Muscle layer of duodenum (tissue), 2 donors: ENCODE measurements at regions not wholly inside any gene's neighbourhood (a gene's known extent, or its start where the extent isn't known, plus 50 kb on each side); places are given as distances from the start of the nearest gene placed in this dataset.

ENCODE experiments used
- H3K27ac ChIP-seq: one replicate; pipeline ENCODE4 v1.7.0; 2013; ENCODE audit warnings: mild to moderate bottlenecking, low read length
- H3K27me3 ChIP-seq: one replicate; pipeline ENCODE4 v1.7.0; 2013; ENCODE audit warnings: low read depth, mild to moderate bottlenecking, control low read depth, low read length
- H3K36me3 ChIP-seq, 2 donors: one replicate each; pipeline ENCODE4 v1.7.0; 2013; ENCODE audit warnings: low read length in 2 of 2, control low read depth in 1 of 2, mild to moderate bottlenecking in 1 of 2; ENCODE audit not compliant: insufficient read depth in 2 of 2, control insufficient read depth in 1 of 2
- H3K4me1 ChIP-seq, 2 donors: one replicate each; pipeline ENCODE4 v1.7.0; 2013; ENCODE audit warnings: low read length in 2 of 2, mild to moderate bottlenecking in 2 of 2, control low read depth in 1 of 2, moderate library complexity in 1 of 2; ENCODE audit not compliant: insufficient read depth in 2 of 2, control insufficient read depth in 1 of 2
- H3K4me3 ChIP-seq, 2 donors: one replicate each; pipeline ENCODE4 v1.7.0; 2013; ENCODE audit warnings: low read length in 2 of 2, low read depth in 1 of 2, mild to moderate bottlenecking in 1 of 2
- H3K9me3 ChIP-seq, 2 donors: one replicate each; pipeline ENCODE4 v1.7.0; 2013; ENCODE audit warnings: low read length in 2 of 2, control low read depth in 1 of 2, mild to moderate bottlenecking in 1 of 2; ENCODE audit not compliant: control insufficient read depth in 1 of 2
- donor health status: healthy.

GRCh38 chr22:27581688-27582087 lies 219.9 kb downstream of the MN1 start:
- no peaks in the 10 kb centered on the region for H3K27me3 ChIP-seq
- H3K4me3 ChIP-seq, result no peak overlapping the region
- H3K36me3 ChIP-seq, result no peaks in the 10 kb centered on the region
- H3K27ac ChIP-seq, result no peak overlapping the region
- H3K4me1 ChIP-seq, result peaks cover 2 to 4% of the 10 kb centered on the region in 2 donors
- no peaks in the 10 kb centered on the region for H3K9me3 ChIP-seq

GRCh38 chr22:27583856-27584255 lies 217.7 kb downstream of the MN1 start:
- Histone ChIP-seq H3K27me3 (no peaks in the 10 kb centered on the region), H3K4me3 (no peak overlapping the region), H3K27ac (no peak overlapping the region), H3K4me1 (no peaks in the 10 kb centered on the region), H3K9me3 (no peaks in the 10 kb centered on the region), H3K36me3 (no peaks in the 10 kb centered on the region)

- no peaks in the 10 kb centered on the region for H3K4me1 ChIP-seq
- no peaks in the 10 kb centered on the region for H3K9me3 ChIP-seq
- no peak overlapping the region for H3K27ac ChIP-seq
- no peak overlapping the region for H3K4me3 ChIP-seq
- no peaks in the 10 kb centered on the region for H3K36me3 ChIP-seq
- no peaks in the 10 kb centered on the region for H3K27me3 ChIP-seq
Observed at GRCh38 chr22:27585141-27585540, 216.4 kb downstream of the MN1 start.

GRCh38 chr22:27588268-27588667 lies 213.3 kb downstream of the MN1 start:
- H3K27me3 ChIP-seq, result no peaks in the 10 kb centered on the region
- no peak overlapping the region for H3K4me3 ChIP-seq
- H3K9me3 ChIP-seq, result no peaks in the 10 kb centered on the region
- H3K27ac ChIP-seq, result no peak overlapping the region
- no peaks in the 10 kb centered on the region for H3K36me3 ChIP-seq
- no peaks in the 10 kb centered on the region for H3K4me1 ChIP-seq

- Histone ChIP-seq H3K4me3 (no peak overlapping the region), H3K4me1 (no peaks in the 10 kb centered on the region), H3K9me3 (no peaks in the 10 kb centered on the region), H3K27me3 (no peaks in the 10 kb centered on the region), H3K27ac (no peak overlapping the region), H3K36me3 (no peaks in the 10 kb centered on the region)
Observed at GRCh38 chr22:27588915-27589314, 212.6 kb downstream of the MN1 start.

GRCh38 chr22:27591060-27591459 lies 210.5 kb downstream of the MN1 start:
- Histone ChIP-seq H3K27me3 (no peaks in the 10 kb centered on the region), H3K4me1 (no peaks in the 10 kb centered on the region), H3K9me3 (no peaks in the 10 kb centered on the region), H3K4me3 (no peak overlapping the region), H3K27ac (no peak overlapping the region), H3K36me3 (no peaks in the 10 kb centered on the region)

GRCh38 chr22:27593378-27593777 lies 208.2 kb downstream of the MN1 start:
- H3K4me1 ChIP-seq, result no peaks in the 10 kb centered on the region
- no peaks in the 10 kb centered on the region for H3K27me3 ChIP-seq
- no peaks in the 10 kb centered on the region for H3K36me3 ChIP-seq
- H3K4me3 ChIP-seq, result no peak overlapping the region
- no peaks in the 10 kb centered on the region for H3K9me3 ChIP-seq
- H3K27ac ChIP-seq, result no peak overlapping the region

- no peaks in the 10 kb centered on the region for H3K36me3 ChIP-seq
- no peak overlapping the region for H3K4me3 ChIP-seq
- H3K4me1 ChIP-seq, result no peaks in the 10 kb centered on the region
- H3K9me3 ChIP-seq, result no peaks in the 10 kb centered on the region
- no peak overlapping the region for H3K27ac ChIP-seq
- H3K27me3 ChIP-seq, result no peaks in the 10 kb centered on the region
Observed at GRCh38 chr22:27594020-27594419, 207.5 kb downstream of the MN1 start.

GRCh38 chr22:27594474-27595134 lies 207.0 kb downstream of the MN1 start:
- Histone ChIP-seq H3K9me3 (no peaks in the 10 kb centered on the region), H3K4me1 (no peaks in the 10 kb centered on the region), H3K36me3 (no peaks in the 10 kb centered on the region), H3K27me3 (no peaks in the 10 kb centered on the region), H3K27ac (no peak overlapping the region), H3K4me3 (no peak overlapping the region)

GRCh38 chr22:27596133-27596870 lies 205.3 kb downstream of the MN1 start:
- no peaks in the 10 kb centered on the region for H3K9me3 ChIP-seq
- no peak overlapping the region for H3K27ac ChIP-seq
- H3K4me3 ChIP-seq, result no peak overlapping the region
- H3K4me1 ChIP-seq, result no peaks in the 10 kb centered on the region
- H3K27me3 ChIP-seq, result no peaks in the 10 kb centered on the region
- H3K36me3 ChIP-seq, result no peaks in the 10 kb centered on the region

- Histone ChIP-seq H3K27ac (no peak overlapping the region), H3K27me3 (no peaks in the 10 kb centered on the region), H3K9me3 (no peaks in the 10 kb centered on the region), H3K4me3 (no peak overlapping the region), H3K36me3 (no peaks in the 10 kb centered on the region), H3K4me1 (no peaks in the 10 kb centered on the region)
Observed at GRCh38 chr22:27597703-27598444, 203.7 kb downstream of the MN1 start.
